Hepatocyte (in vitro differentiated cells): ENCODE measurements at regions not wholly inside any gene's neighbourhood (a gene's known extent, or its start where the extent isn't known, plus 50 kb on each side); places are given as distances from the start of the nearest gene placed in this dataset.

Source experiments
- EZH2phosphoT487 ChIP-seq: fragments of 200-600 bp; sonication (generic); IDR thresholded peaks from one replicate; pipeline ENCODE4 v1.6.1; 2018; ENCODE audit warnings: antibody characterized with exemption, mild to moderate bottlenecking, low read depth, moderate library complexity; ENCODE audit not compliant: unreplicated experiment, severe bottlenecking
- TF ChIP-seq, protein P1 (sequence below): fragments of 200-600 bp; sonication (generic); IDR thresholded peaks from 2 replicates; pipeline ENCODE4 v1.5.1; 2016; ENCODE audit warnings: antibody characterized with exemption, mild to moderate bottlenecking; ENCODE audit not compliant: poor library complexity

DNA sequence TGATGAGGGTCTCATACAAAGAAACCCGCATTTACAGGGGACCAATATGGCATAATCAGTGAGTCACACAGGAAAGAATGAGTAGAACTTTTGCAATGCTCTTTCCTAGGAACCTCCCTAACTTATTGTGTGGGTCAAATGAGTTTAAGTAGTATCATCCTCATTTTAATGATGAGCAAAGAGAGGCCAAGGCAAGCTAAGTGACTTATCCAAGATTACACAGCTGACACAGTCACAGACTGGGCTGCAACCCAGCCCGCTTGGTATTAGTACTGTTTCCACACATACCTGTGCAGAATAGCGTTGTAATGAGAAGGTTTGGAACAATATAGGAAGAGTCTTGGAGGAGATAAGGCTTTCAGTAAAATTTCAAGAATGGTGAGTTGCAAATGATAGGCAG lies 91.0 kb upstream of the PPP1R2C start:
- TF ChIP-seq, protein P1, sequence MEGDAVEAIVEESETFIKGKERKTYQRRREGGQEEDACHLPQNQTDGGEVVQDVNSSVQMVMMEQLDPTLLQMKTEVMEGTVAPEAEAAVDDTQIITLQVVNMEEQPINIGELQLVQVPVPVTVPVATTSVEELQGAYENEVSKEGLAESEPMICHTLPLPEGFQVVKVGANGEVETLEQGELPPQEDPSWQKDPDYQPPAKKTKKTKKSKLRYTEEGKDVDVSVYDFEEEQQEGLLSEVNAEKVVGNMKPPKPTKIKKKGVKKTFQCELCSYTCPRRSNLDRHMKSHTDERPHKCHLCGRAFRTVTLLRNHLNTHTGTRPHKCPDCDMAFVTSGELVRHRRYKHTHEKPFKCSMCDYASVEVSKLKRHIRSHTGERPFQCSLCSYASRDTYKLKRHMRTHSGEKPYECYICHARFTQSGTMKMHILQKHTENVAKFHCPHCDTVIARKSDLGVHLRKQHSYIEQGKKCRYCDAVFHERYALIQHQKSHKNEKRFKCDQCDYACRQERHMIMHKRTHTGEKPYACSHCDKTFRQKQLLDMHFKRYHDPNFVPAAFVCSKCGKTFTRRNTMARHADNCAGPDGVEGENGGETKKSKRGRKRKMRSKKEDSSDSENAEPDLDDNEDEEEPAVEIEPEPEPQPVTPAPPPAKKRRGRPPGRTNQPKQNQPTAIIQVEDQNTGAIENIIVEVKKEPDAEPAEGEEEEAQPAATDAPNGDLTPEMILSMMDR = no peak
- no peak for TF ChIP-seq EZH2phosphoT487
